ENCODE measurements at regions not wholly inside any gene's neighbourhood (a gene's known extent, or its start where the extent isn't known, plus 50 kb on each side); places are given as distances from the start of the nearest gene placed in this dataset.

DNA sequence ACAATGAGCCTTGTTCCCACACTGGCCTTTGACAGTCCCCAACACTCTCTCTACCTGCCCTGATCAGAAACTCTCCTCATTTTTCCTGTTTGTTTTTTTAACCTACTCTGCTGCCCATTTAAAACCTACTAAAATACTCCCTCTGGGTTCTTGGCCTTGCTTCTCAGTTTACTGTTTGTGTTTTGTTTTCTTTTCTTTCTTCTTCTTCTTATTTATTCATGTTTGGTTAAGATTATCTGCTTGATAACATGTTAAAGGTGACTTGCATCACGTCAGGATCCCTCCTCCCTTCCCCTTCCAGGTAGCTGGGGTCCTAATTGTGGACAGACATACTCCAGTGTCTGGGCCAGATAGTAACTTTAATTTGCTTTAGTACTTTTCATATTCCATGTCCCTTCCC is 95.0 kb upstream of the KCNA4 start:
- DNase-seq = no peak
- BruUV-seq (replicated peaks) = no TSS peak
- H3K9me3 Mint-ChIP-seq (ENCODE audit: low read depth, unreplicated experiment) = peaks cover 3% of the 10 kb centered on the region
- no peaks in the 10 kb centered on the region for H3K4me1 Mint-ChIP-seq (ENCODE audit: low read depth, unreplicated experiment)
- no peaks in the 10 kb centered on the region for H3K36me3 Mint-ChIP-seq (ENCODE audit: insufficient read depth, unreplicated experiment)
- no peak overlapping the region for H3K27ac Mint-ChIP-seq (ENCODE audit: unreplicated experiment)
- intact Hi-C loops (cut with micrococcal nuclease; ENCODE audit: unreplicated experiment) = no loop called here
- no peak overlapping the region for H3K4me3 Mint-ChIP-seq (ENCODE audit: low read depth, unreplicated experiment)
- TF ChIP-seq, protein P1, sequence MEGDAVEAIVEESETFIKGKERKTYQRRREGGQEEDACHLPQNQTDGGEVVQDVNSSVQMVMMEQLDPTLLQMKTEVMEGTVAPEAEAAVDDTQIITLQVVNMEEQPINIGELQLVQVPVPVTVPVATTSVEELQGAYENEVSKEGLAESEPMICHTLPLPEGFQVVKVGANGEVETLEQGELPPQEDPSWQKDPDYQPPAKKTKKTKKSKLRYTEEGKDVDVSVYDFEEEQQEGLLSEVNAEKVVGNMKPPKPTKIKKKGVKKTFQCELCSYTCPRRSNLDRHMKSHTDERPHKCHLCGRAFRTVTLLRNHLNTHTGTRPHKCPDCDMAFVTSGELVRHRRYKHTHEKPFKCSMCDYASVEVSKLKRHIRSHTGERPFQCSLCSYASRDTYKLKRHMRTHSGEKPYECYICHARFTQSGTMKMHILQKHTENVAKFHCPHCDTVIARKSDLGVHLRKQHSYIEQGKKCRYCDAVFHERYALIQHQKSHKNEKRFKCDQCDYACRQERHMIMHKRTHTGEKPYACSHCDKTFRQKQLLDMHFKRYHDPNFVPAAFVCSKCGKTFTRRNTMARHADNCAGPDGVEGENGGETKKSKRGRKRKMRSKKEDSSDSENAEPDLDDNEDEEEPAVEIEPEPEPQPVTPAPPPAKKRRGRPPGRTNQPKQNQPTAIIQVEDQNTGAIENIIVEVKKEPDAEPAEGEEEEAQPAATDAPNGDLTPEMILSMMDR (IDR thresholded peaks at IDR 0.05; ENCODE audit: unreplicated experiment) = no peak
- H3K27me3 Mint-ChIP-seq (ENCODE audit: unreplicated experiment) = no peaks in the 10 kb centered on the region
- CTCF ChIA-PET = no interaction called here

DNA sequence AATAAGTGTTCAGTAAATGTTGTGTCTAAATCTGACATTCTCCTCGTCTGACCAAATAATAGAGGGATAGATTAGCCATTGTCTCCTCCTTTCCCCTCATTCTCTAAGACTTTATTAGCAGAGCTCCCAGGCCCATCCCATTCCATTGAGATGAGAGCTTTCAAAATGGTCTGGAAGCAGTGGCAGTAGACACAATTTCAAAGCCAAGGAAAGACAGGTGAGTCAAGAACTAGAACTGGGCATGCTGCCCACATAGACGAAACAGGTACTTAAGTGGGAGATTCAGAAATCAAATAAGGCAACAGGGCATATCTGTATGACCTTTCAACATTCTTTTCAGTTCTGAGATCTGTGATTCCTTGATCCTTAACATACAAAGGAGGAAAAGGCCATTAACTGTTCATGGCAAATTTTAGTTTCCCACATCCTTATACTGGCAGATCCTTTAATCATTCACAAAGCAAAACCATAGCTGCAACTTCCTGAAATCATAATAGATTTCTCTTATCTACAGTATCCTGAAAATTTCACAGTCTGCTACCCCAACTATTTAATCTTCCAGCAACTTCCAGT is 96.6 kb upstream of the KCNA4 start:
- Mint-ChIP-seq H3K4me3 (ENCODE audit: low read depth, unreplicated experiment) (no peak overlapping the region), H3K27me3 (ENCODE audit: unreplicated experiment) (no peaks in the 10 kb centered on the region)

DNA sequence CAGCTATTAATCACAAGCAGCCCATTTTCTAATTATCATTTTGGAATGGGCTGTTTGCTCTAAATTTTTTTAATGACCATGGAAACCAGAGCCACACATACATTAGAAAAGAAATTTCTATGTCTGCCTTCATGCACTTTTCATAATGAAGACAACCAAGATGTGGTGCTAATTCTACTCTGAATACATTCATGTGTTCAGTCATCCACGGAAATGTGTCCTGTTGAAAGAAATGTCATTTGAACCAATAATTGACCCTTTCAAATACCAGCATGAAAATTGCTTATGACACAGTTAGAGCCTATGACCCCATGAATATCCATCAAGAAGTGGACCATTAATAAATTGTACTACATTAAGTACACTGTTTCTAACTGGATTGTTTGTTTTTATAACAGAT is 99.7 kb upstream of the KCNA4 start:
- no TSS peak for BruUV-seq (replicated peaks)
- H3K27me3 Mint-ChIP-seq (ENCODE audit: unreplicated experiment) = no peaks in the 10 kb centered on the region
- CTCF ChIA-PET = no interaction called here

More for the DNA sequence above, 96.6 kb upstream of the KCNA4 start:
- no TSS peak for BruUV-seq (replicated peaks)
- CTCF ChIA-PET = no interaction called here
- H3K27ac Mint-ChIP-seq (ENCODE audit: unreplicated experiment) = no peak overlapping the region
- TF ChIP-seq, protein P1 (IDR thresholded peaks at IDR 0.05; ENCODE audit: unreplicated experiment) = no peak
- DNase-seq = no peak
- intact Hi-C loops (cut with micrococcal nuclease; ENCODE audit: unreplicated experiment) = no loop called here
- H3K4me1 Mint-ChIP-seq (ENCODE audit: low read depth, unreplicated experiment) = no peaks in the 10 kb centered on the region
- H3K9me3 Mint-ChIP-seq (ENCODE audit: low read depth, unreplicated experiment) = peaks cover 3% of the 10 kb centered on the region
- H3K36me3 Mint-ChIP-seq (ENCODE audit: insufficient read depth, unreplicated experiment) = no peaks in the 10 kb centered on the region

DNA sequence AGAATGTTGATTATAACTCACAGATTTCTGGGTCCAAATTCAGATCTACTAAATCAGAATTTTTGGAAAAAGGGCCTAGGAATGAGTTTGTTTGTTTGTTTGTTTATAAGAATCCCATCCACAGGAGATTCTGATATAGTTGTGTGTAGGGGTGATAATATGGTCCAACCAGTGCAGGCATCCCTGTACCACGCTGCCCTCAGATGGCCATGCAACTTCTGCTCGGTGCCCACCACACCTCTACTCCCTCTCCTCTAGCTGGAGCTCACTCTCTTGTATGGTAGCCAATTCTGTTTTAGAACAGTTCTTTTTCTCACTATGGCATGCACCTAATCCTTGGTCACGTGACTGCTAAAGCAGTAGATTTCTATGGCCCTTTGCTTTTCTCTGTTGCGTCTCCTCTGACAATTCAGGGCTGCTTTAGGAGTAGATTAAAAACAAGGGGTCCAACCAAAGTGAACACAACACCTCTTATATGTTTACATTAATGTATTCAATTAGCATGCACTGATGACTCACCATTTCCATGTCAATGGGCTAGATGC is 103.3 kb upstream of the KCNA4 start:
- Mint-ChIP-seq H3K4me1 (ENCODE audit: low read depth, unreplicated experiment) (no peaks in the 10 kb centered on the region), H3K27me3 (ENCODE audit: unreplicated experiment) (no peaks in the 10 kb centered on the region), H3K36me3 (ENCODE audit: insufficient read depth, unreplicated experiment) (no peaks in the 10 kb centered on the region), H3K9me3 (ENCODE audit: low read depth, unreplicated experiment) (peaks cover 3% of the 10 kb centered on the region), H3K27ac (ENCODE audit: unreplicated experiment) (no peak overlapping the region), H3K4me3 (ENCODE audit: low read depth, unreplicated experiment) (no peak overlapping the region)
- CTCF ChIA-PET = no interaction called here
- no peak for DNase-seq
- TF ChIP-seq, protein P1 (IDR thresholded peaks at IDR 0.05; ENCODE audit: unreplicated experiment) = no peak
- intact Hi-C loops (cut with micrococcal nuclease; ENCODE audit: unreplicated experiment) = no loop called here
- BruUV-seq (replicated peaks) = no TSS peak

More for the DNA sequence above, 99.7 kb upstream of the KCNA4 start:
- Mint-ChIP-seq H3K9me3 (ENCODE audit: low read depth, unreplicated experiment) (peaks cover 7% of the 10 kb centered on the region), H3K36me3 (ENCODE audit: insufficient read depth, unreplicated experiment) (no peaks in the 10 kb centered on the region), H3K27ac (ENCODE audit: unreplicated experiment) (no peak overlapping the region), H3K4me3 (ENCODE audit: low read depth, unreplicated experiment) (no peak overlapping the region), H3K4me1 (ENCODE audit: low read depth, unreplicated experiment) (no peaks in the 10 kb centered on the region)
- intact Hi-C loops (cut with micrococcal nuclease; ENCODE audit: unreplicated experiment) = no loop called here
- TF ChIP-seq, protein P1 (IDR thresholded peaks at IDR 0.05; ENCODE audit: unreplicated experiment) = no peak
- DNase-seq = no peak
